ENCODE measurements at regions not wholly inside any gene's neighbourhood (a gene's known extent, or its start where the extent isn't known, plus 50 kb on each side); places are given as distances from the start of the nearest gene placed in this dataset.
"Not testable (repeated sequence)": the region's sequence is repeated elsewhere in the genome, so short reads cannot be mapped to it uniquely, and the experiment has no call there.

GRCh38 chr15:96858694-96859093 is 528.2 kb downstream of the NR2F2 start:
- H3K27ac ChIP-seq = no peak overlapping the region
- H3K27me3 ChIP-seq = no peaks in the 10 kb centered on the region
- no peaks in the 10 kb centered on the region for H3K9me3 ChIP-seq
- no peaks in the 10 kb centered on the region for H3K36me3 ChIP-seq
- TF ChIP-seq CTCF (IDR thresholded peaks at IDR 0.05) = no peak
- H3K4me3 ChIP-seq (ENCODE audit: low read depth in 1 of 2, low read length in 1 of 2) = no peak overlapping the region
- no peaks in the 10 kb centered on the region for H3K4me1 ChIP-seq (ENCODE audit: control insufficient read depth in 1 of 2, insufficient read depth in 1 of 2, low read depth in 1 of 2, low read length in 1 of 2)

DNA sequence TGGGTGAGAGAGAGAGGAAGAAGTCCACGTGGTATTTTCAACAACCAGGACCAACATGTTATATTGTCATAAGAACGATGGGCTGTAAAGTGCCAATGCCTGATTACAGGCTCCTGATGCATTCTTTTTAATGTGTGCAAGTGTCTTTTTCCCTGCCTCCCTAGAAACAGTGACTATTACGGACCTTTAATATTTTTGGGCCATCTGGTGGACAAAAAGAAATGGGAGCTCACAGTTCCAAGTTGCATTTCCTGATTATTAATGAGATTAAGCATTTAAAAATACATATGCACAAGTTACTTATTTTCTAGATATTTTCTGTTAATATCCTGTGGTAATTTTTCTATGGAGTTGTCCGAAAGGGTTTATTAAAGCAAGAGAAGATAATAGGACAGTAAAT is 530.2 kb downstream of the NR2F2 start:
- Histone ChIP-seq H3K4me1 (ENCODE audit: control insufficient read depth in 1 of 2, insufficient read depth in 1 of 2, low read depth in 1 of 2, low read length in 1 of 2) (no peaks in the 10 kb centered on the region), H3K27ac (no peak overlapping the region), H3K27me3 (no peaks in the 10 kb centered on the region), H3K36me3 (no peaks in the 10 kb centered on the region), H3K4me3 (ENCODE audit: low read depth in 1 of 2, low read length in 1 of 2) (no peak overlapping the region), H3K9me3 (no peaks in the 10 kb centered on the region)
- TF ChIP-seq CTCF (IDR thresholded peaks at IDR 0.05) = no peak

DNA sequence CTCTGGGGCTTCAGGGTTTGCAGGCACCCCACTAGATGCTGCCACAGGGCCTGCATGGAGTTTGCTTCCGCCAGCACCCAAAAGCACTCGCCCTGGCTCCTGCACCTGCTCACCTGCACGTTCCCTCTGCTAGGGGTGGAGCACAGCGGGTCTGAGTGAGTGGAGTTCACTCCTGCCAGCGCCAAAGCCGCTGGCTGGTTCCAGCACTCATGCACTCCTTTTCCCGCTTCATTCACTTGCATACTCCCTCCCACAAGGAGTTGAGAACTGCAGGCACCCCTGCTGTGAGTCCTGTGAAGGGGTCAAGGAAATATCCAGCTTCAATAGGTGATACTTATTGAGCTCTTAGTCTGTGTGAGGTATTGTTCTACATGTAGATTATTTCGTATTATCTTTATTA is 537.5 kb downstream of the NR2F2 start:
- Histone ChIP-seq H3K27me3 (no peaks in the 10 kb centered on the region), H3K4me3 (ENCODE audit: low read depth in 1 of 2, low read length in 1 of 2) (no peak overlapping the region), H3K36me3 (no peaks in the 10 kb centered on the region), H3K9me3 (no peaks in the 10 kb centered on the region), H3K4me1 (ENCODE audit: control insufficient read depth in 1 of 2, insufficient read depth in 1 of 2, low read depth in 1 of 2, low read length in 1 of 2) (no peaks in the 10 kb centered on the region), H3K27ac (no peak overlapping the region)
- no peak for TF ChIP-seq CTCF (IDR thresholded peaks at IDR 0.05)

DNA sequence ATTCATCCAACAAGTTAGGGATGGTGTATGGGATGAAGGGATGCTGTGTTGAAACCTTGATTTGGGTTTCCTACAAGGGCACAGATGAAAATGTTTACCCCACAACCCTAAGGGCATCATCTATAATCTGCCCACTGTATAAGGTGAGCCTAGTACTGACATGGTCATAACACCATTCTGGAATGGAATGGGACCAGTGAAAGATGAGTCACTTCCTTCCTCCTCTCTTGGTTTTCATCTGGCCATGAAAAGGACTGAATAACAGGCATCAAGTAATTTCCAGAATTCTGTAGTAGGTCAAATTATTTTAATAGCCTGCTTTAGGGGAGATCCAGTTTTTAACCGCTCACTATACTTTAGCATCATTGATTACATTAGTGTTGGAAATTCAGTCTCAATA is 538.6 kb downstream of the NR2F2 start:
- no peak overlapping the region for H3K27ac ChIP-seq
- H3K9me3 ChIP-seq = no peaks in the 10 kb centered on the region
- no peaks in the 10 kb centered on the region for H3K36me3 ChIP-seq
- H3K4me3 ChIP-seq (ENCODE audit: low read depth in 1 of 2, low read length in 1 of 2) = no peak overlapping the region
- no peaks in the 10 kb centered on the region for H3K27me3 ChIP-seq
- no peak for TF ChIP-seq CTCF (IDR thresholded peaks at IDR 0.05)
- no peaks in the 10 kb centered on the region for H3K4me1 ChIP-seq (ENCODE audit: control insufficient read depth in 1 of 2, insufficient read depth in 1 of 2, low read depth in 1 of 2, low read length in 1 of 2)

DNA sequence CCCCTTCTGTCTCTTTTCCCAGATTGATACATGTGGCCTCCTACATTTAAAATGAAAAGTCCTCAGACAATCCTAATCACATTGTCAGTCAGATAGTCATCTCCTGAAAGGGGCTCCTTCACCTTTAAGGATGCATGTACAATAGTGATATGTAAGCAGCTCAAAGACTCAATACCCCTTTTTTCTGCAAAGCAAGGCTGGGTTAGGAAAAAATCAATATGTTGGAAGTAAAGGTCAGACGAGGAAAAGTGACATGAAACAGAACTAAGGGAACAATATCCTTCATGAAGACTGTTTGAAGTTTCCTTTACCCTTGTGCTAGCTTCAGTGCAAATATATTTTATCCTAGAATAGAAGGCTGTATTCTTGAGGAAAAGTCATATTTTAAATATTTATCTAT is 539.3 kb downstream of the NR2F2 start:
- Histone ChIP-seq H3K36me3 (no peaks in the 10 kb centered on the region), H3K9me3 (no peaks in the 10 kb centered on the region), H3K27ac (no peak overlapping the region), H3K4me3 (ENCODE audit: low read depth in 1 of 2, low read length in 1 of 2) (no peak overlapping the region), H3K27me3 (no peaks in the 10 kb centered on the region), H3K4me1 (ENCODE audit: control insufficient read depth in 1 of 2, insufficient read depth in 1 of 2, low read depth in 1 of 2, low read length in 1 of 2) (no peaks in the 10 kb centered on the region)
- TF ChIP-seq CTCF (IDR thresholded peaks at IDR 0.05) = no peak

GRCh38 chr15:96870580-96870979 is 540.1 kb downstream of the NR2F2 start:
- no peaks in the 10 kb centered on the region for H3K36me3 ChIP-seq
- H3K27ac ChIP-seq = no peak overlapping the region
- no peaks in the 10 kb centered on the region for H3K4me1 ChIP-seq (ENCODE audit: control insufficient read depth in 1 of 2, insufficient read depth in 1 of 2, low read depth in 1 of 2, low read length in 1 of 2)
- H3K27me3 ChIP-seq = no peaks in the 10 kb centered on the region
- H3K4me3 ChIP-seq (ENCODE audit: low read depth in 1 of 2, low read length in 1 of 2) = no peak overlapping the region
- no peaks in the 10 kb centered on the region for H3K9me3 ChIP-seq
- no peak for TF ChIP-seq CTCF (IDR thresholded peaks at IDR 0.05)

- H3K4me3 ChIP-seq (ENCODE audit: low read depth in 1 of 2, low read length in 1 of 2); H3K27ac ChIP-seq; H3K36me3 ChIP-seq; H3K27me3 ChIP-seq; H3K9me3 ChIP-seq; H3K4me1 ChIP-seq (ENCODE audit: control insufficient read depth in 1 of 2, insufficient read depth in 1 of 2, low read depth in 1 of 2, low read length in 1 of 2): not testable (repeated sequence)
Measured at GRCh38 chr15:96877442-96877841, 546.9 kb downstream of the NR2F2 start.
